GM18511 (cell line): ENCODE measurements at regions not wholly inside any gene's neighbourhood (a gene's known extent, or its start where the extent isn't known, plus 50 kb on each side); places are given as distances from the start of the nearest gene placed in this dataset.

ENCODE experiments used
- ATAC-seq: cut with Tn5 transposase; IDR thresholded peaks from one replicate; pipeline ENCODE4 v1.9.1; 2021; ENCODE audit warnings: mild to moderate bottlenecking, moderate library complexity; ENCODE audit not compliant: unreplicated experiment

DNA sequence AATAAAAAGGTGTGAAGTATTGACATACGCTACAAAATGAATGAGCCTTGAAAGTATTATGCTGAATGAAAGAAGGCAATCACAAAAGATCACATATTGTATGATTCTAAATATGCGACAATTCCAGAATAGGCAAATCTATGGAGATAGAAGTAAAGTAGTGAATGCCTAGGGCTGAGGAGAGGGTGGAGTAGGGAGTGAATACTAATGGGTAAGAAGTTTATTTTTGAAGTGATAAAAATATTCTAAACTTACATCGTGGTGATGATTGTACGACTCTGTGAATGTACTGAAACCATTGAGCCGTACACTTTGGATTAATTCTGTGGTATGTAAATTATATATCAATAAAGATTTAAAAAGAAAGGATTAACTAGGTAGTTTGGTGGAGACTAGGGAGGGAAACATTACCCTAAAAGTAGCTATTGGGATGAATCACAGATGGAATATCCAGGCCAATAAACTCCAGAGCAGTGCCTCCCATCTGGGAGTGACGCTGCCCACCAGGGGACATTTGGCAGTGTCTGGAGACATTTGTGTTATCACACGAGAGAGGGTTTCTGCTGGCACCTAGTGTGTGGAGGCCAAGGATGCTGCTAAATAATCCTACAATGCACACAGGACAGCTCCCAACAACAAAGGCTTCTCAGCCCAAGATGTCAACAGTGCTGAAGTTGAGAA, 214.2 kb upstream of the PCSK2 start:
- no peak for ATAC-seq

DNA sequence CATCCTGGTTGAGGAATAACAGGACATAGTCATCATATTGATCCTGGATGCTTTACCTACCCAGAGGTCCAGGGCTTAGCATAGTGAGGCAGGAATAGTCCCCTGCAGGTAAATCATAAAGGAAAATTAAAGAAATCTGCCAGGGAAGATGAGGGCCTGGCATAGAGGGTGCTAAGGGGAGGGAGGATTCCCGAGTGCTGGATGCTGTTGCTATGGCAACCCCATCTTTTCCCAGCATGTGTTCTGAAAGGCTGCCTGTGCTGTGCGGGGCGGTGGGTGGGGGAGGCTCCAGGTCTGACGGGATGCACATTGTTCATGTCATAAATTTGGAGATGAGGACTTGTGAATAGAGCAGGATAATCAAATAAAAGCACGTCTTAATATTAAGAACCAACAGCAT, 212.6 kb upstream of the PCSK2 start:
- ATAC-seq: no peak

DNA sequence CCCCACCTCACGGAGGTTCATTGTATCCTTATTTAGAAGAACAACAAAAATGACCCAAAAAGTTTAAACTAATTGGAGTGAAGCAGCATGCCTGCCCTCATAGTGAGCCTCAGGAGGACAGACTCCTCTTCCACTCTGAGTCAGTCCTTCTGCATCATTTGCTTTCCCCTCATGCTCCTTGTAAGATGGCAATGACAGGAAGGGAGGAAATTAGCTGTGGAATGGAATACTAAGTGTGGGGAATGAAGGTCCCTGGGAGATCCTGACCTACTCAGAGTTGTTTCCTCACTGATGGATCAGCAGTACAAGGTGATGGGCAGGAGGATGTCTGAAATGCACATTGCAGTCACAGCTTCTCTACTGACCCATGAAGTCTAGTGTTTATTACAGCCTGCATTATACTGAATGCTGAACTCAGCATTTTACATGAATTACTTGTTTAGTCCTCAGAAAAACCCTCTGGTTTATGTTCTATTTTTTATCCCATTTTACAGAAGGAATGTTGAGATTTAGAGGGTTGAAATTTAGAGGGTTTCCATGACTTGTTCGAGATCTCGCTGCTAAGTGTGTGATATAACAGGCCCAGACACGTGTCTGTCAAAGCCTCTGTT, 212.0 kb upstream of the PCSK2 start:
- no peak for ATAC-seq

DNA sequence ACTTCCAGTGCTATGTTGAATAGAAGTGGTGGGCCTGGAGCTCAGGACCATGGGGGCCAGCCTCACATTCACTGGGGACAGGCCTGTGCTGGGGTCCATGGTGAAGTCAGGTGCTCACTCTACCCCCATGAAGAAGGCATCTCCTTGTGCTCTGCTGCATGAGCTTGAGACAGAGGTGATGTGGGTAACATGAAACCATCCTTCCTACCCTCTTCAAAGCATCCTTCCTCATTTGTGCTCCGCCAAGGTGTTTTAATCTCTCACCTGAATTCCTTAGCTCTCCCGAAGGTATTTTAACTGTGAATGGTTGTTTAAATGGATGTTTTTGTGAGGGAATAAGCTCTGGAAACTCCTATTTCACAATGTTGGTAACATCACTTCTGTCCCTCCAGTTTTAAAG, 209.6 kb upstream of the PCSK2 start:
- ATAC-seq: no peak

DNA sequence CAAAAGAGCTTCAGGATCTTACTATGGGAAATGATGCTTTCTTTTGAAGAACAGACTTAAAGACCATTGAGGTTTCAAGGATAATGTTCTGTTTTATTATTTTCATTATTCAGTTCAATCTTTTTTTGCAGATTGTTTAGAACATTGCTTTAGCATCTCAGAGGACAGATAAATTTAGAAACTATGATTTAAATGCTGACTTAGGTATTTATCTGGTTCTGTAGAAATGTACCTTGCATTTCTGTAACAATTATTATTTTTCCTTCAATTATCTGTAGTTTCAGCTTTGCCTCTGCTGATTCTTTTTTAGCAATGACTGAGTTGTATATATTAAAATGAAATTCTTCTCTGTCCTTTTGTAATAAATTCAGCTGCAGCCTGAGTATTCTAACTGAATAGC, 205.4 kb upstream of the PCSK2 start:
- ATAC-seq: no peak

DNA sequence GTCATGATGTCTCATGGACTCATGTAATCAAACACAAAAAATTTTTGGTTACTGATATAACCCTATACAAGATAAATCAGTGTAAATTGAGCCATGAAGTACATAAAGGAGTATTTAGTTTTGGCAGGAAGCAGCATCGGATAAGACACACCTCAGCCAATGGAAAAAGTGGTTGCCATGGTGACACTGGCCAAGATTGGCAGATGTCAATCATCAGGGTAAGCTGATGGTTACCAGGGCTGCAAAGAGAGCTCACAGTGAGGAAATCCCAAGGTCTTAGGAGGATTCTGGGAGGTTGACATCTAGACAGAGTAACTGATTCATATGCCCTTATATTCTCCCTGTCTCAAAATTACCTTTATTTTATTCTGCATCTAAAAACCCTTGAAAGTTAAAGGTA, 203.8 kb upstream of the PCSK2 start:
- no peak for ATAC-seq

DNA sequence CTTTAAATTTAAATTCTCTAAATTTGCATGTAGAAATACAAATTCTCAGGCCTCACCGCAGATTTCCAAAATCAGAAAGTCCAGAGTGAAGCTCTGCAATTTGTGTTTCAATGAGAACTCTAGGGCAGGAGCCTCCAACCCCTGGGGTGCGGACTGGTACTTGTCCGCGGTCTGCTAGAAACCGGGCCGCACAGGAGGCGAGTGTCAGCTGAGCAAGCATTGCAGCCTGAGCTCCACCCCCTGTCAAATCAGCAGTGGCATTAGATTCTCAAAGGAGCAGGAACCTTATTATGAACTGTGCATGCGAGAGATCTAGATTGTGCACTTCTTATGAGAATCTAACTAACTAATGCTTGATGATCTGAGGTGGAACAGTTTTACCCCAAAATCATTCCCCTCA, 203.0 kb upstream of the PCSK2 start:
- ATAC-seq: no peak

DNA sequence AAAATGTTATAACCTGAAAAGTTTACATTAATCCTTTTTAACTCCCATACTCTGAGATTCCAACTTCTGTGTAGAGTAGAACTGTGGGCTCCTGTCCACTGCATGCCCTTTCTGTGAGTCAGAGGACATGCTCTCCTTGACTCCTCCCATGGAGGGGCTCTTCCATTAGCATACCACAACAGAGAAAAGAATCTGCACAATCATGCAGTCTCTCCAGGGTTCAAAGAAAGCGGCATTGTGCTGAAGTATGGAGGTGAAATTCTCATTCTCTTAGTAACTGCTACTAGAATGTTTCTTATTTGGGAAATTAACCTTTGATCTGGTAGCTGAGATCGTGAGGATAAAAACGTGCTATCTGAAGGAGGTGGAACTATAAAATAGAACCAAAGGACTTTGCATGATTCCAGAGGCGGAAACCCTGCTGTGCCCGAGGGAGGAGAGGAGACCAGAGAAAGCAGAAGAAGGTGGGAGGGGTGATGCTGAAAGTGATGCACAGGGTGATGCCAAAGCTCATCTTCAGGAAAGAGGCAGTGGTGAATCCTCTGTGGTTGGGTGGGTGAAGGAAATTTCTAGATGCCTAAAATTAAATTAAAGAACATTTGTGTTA, 202.2 kb upstream of the PCSK2 start:
- ATAC-seq: no peak

DNA sequence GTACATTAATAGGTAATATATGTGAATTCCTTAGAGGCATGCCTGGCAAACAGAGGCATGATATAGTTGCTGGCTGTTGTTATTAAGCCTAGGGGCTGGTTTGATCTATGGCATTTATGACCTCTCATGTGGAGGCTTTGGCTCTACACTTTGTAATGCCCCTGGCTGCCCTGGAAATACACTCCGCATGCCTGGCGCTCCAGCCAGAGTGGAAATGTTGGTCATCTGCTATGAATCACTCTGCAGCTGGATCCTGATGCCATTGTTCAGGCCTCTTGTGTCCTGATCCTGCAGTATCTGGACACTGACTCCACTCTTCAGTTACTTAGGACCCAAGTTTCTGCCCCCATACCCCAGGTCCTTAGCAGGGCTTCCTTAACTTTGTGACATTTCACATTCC, 200.5 kb upstream of the PCSK2 start:
- ATAC-seq: no peak

DNA sequence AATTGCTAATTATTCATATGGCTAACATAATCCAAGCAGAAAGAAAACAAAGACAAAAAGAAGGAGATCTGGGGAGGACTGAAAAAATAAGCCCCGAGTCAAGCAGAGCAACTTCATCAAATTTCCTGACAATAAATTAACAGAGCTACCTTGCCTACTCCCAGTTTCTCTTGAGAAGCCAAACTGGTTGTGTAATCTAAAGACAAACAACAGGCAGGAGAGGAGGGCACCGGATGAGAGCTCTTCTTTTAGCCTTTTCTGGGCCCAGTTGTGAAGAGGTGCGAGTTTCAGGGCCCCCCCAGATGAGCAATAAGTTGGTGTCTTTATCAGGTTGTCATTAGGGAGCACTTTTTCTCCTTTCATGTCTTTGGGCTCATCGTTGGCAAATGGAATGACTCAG, 197.1 kb upstream of the PCSK2 start:
- ATAC-seq: no peak

DNA sequence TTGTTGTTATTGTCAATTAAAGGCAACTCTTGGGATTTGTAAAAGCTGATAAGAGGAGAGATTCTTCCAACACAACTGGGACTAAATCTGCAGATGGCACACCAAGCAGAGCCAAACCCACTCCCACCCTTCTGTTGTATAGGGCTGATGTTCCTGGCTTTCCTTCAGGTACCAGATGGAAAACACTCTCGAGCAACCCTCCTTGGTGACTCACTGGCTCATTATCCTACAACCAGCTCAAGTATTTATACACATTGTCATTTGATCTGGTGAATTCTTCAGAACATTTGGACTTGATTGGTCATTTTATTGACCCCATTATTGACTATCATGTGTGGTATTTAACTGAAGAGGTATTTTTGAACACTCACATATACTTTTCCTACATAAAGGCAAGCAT, 190.3 kb upstream of the PCSK2 start:
- ATAC-seq: no peak

DNA sequence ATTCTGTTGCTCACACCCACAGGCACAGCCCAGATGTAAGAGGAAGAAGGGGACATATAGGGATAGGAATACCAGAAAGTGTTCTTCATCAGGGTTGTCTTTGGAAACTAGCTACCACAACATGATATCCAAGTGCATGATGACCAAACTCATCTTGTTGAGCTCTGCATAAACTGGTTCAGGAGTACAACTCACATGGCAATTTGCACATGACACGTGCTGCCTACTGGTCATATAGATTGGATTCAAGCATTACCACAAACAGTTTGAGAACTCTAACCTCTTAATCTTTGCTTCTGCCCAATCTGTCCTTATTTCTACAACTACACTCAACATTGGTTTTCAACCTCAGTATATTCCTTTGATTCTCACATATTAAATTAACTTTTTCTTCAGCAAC, 184.7 kb upstream of the PCSK2 start:
- ATAC-seq: no peak

DNA sequence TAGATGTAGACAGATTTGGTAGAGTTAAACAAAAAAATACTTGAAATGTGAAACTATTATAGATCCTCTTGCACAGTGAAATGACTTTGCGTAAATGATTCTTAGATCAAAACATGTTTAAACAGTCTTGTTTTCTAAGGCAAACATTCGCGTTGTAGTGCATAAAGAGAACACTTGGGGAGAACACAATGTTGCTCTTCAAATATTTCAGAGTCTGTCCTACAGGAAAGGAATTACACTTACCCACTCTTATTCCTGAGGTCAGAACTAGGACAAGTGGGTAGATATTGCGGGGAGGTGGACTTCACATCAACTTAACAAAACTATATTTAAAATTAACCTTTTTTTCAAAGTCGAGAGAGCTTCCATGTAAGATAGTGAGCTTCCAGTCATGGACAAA, 183.5 kb upstream of the PCSK2 start:
- ATAC-seq: no peak

DNA sequence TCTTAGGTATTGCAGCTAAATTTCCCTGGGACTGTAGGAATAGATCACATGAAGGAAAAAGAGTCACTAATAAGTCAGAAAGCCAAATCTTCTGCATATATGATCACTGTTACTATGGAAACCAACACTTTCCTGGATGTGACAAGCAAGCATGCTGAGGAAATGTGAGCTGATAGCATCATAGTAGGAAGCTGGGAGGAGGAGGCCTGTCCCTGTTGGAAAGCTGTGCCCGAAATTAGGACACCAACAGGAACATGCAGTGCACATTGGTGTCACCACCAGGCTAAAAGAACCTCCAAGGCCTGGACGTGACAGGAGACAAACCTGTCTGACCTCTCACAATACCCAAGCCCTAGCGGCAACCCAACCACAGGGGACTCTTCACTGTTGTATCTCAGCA, 181.9 kb upstream of the PCSK2 start:
- no peak for ATAC-seq

DNA sequence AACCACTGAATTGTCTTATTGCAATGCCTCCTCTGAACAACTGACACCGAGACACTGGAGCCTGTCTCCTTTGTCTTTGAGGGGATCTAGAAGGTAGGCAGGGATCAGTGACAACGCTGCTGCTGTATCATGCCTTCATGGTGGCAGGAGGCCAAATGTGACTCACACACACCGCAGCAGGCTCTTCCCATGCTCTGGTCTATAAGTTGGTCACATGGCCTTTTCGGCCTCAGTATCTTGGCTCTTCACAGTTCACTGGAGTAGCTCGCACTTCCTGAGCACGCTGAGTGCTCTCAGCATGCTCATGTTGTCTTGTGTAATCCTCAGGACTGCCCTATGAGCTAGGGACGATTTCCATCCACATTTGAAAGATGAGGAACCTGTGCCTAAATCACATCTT, 167.4 kb upstream of the PCSK2 start:
- no peak for ATAC-seq

DNA sequence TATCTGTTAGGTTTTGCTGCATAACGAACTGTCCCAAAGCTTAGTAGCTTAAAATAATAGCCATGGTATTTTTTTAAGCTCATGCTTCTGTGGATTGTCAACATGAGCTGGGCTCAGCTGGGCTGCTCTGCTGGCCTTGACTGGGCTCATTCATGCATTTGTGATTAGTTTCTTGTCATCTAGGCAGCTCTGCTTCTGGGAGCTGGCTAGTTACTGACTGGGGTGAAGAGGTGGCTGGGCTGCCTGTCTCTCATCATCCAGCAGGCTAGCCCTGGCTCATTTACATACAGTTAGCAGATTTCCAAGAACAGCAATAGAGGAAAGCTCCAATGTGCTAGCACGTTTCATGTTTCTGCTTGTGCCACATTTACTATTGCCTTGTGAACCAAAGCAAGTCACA, 165.1 kb upstream of the PCSK2 start:
- no peak for ATAC-seq

DNA sequence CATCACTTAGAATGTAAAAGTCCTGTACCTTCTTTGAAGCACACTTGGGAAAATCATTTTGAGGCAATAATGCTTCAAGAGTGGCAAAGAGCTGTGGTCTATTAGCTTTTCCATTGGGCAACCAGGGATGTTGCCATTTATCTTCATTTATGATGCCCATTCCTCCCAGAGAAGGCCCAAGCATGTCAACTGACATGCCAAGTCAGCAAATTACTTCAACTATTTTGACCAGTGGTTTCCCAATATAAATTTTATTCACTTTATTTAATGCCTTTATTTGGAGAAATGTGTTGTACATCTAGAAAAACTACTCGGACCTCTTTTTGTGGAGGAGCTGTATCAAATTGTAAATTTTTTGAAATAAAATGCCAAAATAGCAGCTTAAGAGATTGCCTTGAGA, 164.1 kb upstream of the PCSK2 start:
- no peak for ATAC-seq

DNA sequence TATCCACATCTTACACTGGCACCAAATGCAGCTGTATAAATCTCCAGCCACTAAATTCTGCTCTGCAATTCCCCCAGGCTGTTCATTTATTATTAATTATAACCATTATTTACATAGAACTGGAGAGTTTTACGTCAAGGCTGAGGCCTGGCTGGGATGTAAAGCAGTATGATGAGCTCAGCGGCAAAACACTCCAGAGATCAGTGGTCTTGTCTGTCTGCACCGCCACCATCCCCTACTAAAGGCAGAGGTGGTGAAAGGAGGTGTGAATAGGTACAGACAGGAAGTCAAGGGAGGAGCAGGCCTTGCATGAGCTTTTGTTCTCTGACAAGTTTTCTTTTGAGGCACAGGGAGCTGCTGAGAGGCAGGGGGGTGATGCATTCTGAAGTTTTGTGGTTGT, 159.9 kb upstream of the PCSK2 start:
- no peak for ATAC-seq

DNA sequence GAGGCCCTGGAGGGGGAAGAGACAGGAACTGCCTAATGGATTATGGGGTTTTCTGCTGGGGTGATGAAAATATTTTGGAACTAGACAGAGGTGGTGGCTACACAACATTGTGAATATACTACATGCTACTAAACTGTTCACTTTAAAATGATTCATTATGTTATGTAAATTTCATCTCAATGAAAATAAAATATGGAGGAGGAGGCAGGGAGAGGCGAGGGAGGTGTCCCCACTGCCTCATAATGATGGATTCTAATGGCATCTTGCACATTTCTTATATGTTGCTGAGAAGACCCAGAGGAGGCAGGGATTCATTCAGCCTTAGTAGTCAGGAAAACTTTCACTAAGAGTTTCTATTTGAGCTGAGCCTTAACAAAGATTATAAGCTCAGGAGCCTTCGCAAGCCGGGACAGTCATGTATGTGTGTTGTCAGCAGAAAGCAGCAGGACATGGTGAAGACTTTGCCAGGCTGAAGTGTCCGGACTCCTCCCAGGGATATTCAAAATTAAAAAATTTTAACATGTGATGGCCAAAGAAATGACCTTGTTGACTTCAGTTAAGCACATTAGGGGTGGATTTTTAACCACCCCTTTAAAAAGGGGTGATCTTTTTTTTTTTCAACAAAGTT, 158.6 kb upstream of the PCSK2 start:
- no peak for ATAC-seq

DNA sequence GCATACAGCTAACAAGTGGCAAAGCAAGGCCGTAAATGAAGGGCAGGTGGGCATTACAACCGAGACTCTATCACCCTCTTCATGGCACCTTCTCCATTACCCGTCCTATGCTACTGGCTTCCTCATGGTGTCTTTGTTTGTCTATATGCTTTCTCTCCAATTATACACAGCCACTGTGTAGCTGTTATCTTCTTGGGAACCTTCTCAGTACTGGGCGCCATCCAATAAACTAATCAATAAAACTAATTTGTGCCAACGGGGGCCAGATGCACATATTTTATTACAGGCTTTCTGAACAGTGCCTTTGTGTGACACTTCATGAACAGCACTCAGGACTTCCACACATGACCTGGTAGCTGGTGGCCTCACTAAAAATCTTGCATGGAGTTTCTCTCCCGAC, 149.8 kb upstream of the PCSK2 start:
- ATAC-seq: no peak

DNA sequence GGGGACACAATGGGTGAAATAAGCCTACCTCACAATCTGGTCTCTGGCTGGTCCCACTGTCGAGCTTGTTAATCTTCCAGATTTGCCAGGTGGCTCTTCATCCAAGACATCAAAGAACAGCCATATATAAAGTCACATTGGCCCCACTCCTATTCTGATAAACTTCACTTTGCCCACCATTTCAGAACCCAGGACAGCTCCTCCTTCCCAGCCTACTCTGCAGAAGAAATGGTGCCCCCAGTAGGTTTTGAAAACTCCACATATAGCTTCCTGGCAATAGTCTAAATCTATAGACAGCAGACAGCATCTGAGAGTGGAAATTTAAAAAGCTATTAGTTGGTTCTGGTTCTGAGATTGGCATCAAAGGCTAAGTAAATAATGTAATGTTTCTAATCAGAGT, 143.1 kb upstream of the PCSK2 start:
- ATAC-seq: no peak

DNA sequence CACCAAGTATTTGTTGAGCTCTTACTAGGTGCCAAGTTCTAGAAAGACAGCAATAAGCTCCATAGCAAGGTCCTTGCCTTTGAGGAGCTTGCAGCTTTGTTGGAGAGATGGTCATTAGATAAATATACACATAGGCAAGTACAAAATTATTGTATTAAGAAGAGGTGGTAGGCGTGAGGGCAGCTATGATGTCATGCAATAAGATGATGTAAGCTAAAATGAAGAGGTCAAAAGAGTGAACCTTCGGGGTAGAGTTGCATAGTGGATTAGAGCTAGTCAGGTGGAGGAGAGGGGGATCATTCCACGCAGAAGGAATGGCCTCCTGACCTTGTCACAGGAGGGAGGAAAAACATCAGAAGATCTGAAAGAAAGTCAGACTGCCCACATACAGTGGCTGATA, 141.9 kb upstream of the PCSK2 start:
- no peak for ATAC-seq
